Prostate gland (tissue), 2 donors: ENCODE measurements at regions not wholly inside any gene's neighbourhood (a gene's known extent, or its start where the extent isn't known, plus 50 kb on each side); places are given as distances from the start of the nearest gene placed in this dataset.

Experiments used
- CTCF ChIP-seq, 4 experiments: fragments of 200-600 bp in 2 of 4; fragments of 450-650 bp in 2 of 4; sonication (generic) in 2 of 4; IDR thresholded peaks; 1 replicate in 3 of 4; 2 replicates in 1 of 4; pipeline ENCODE4 v1.5.1; 2016 to 2019; ENCODE audit warnings: antibody characterized with exemption in 4 of 4, mild to moderate bottlenecking in 2 of 4, moderate library complexity in 2 of 4
- POLR2A ChIP-seq: fragments of 450-650 bp; IDR thresholded peaks from one replicate; pipeline ENCODE4 v1.6.1; 2016; ENCODE audit warnings: antibody characterized with exemption, mild to moderate bottlenecking

GRCh38 chr10:2949221-2949947, 118.0 kb upstream of the PFKP start:
- TF ChIP-seq CTCF (IDR thresholded peaks at IDR 0.05) (no peak), POLR2A (no peak)
